ENCODE measurements at regions not wholly inside any gene's neighbourhood (a gene's known extent, or its start where the extent isn't known, plus 50 kb on each side); places are given as distances from the start of the nearest gene placed in this dataset.

DNA sequence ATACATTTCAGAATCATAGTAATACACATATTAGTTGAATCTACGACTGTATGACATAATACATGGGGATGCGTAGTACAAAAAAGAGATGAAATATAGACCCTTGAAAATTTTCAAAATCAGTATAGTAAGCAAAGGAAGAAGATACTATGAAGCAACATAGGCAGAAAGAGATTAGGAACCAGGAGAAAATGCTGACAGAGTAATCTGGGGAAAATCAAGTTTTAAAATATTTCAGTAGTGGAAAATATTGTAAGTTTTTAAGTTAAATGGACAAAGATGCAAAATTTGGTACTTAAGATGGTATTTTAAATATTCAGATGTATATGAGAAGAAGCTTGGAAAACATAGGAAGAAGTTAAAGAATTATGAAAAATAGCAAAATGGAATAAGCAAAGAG lies 915.6 kb upstream of the LRFN5 start:
- TF ChIP-seq, protein P1, sequence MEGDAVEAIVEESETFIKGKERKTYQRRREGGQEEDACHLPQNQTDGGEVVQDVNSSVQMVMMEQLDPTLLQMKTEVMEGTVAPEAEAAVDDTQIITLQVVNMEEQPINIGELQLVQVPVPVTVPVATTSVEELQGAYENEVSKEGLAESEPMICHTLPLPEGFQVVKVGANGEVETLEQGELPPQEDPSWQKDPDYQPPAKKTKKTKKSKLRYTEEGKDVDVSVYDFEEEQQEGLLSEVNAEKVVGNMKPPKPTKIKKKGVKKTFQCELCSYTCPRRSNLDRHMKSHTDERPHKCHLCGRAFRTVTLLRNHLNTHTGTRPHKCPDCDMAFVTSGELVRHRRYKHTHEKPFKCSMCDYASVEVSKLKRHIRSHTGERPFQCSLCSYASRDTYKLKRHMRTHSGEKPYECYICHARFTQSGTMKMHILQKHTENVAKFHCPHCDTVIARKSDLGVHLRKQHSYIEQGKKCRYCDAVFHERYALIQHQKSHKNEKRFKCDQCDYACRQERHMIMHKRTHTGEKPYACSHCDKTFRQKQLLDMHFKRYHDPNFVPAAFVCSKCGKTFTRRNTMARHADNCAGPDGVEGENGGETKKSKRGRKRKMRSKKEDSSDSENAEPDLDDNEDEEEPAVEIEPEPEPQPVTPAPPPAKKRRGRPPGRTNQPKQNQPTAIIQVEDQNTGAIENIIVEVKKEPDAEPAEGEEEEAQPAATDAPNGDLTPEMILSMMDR (IDR thresholded peaks at IDR 0.05), result no peak
- TF ChIP-seq EP300 (IDR thresholded peaks at IDR 0.05) (no peak), POLR2A (IDR thresholded peaks at IDR 0.05) (no peak), POLR2AphosphoS5 (IDR thresholded peaks at IDR 0.05) (no peak)
